Panc1 (cell line): ENCODE measurements at regions not wholly inside any gene's neighbourhood (a gene's known extent, or its start where the extent isn't known, plus 50 kb on each side); places are given as distances from the start of the nearest gene placed in this dataset.

Experiments used
- POLR2AphosphoS5 ChIP-seq: IDR thresholded peaks from 2 replicates; pipeline ENCODE4 v1.6.1; 2012; ENCODE audit warnings: mild to moderate bottlenecking, low read depth, low read length, moderate library complexity
- TCF7L2 ChIP-seq: IDR thresholded peaks from 2 replicates; pipeline ENCODE4 v1.6.1; 2011; ENCODE audit warnings: mild to moderate bottlenecking, low read depth, low read length, inconsistent platforms
- TF ChIP-seq, protein P1 (sequence below): fragments of 450-650 bp; IDR thresholded peaks from 2 replicates; pipeline ENCODE4 v1.5.1; 2017; ENCODE audit warnings: mild to moderate bottlenecking

DNA sequence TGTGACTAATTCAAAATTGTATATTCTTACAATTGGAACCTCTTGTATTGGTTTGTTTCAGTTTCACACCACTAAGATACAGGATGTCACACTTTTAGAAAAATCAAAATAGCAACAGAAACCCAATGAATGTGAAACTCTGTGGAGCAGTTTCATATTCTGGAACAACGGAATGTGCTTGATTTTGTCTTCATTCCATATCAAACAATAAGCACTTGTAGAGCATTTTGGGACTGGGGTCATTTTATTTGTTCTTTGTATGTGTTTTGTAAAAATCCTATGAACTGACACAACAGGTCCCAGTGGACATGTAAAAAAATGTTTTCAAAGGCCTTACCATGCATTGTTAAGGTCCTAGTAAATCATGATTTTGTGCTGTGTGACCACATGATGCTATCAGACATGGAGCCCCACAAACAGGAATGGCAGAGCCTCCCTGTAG is 123.1 kb downstream of the DKK1 start:
- TF ChIP-seq, protein P1, sequence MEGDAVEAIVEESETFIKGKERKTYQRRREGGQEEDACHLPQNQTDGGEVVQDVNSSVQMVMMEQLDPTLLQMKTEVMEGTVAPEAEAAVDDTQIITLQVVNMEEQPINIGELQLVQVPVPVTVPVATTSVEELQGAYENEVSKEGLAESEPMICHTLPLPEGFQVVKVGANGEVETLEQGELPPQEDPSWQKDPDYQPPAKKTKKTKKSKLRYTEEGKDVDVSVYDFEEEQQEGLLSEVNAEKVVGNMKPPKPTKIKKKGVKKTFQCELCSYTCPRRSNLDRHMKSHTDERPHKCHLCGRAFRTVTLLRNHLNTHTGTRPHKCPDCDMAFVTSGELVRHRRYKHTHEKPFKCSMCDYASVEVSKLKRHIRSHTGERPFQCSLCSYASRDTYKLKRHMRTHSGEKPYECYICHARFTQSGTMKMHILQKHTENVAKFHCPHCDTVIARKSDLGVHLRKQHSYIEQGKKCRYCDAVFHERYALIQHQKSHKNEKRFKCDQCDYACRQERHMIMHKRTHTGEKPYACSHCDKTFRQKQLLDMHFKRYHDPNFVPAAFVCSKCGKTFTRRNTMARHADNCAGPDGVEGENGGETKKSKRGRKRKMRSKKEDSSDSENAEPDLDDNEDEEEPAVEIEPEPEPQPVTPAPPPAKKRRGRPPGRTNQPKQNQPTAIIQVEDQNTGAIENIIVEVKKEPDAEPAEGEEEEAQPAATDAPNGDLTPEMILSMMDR = no peak
- TF ChIP-seq POLR2AphosphoS5 (no peak), TCF7L2 (no peak)
